Amygdala (tissue), 56 donors: ENCODE measurements at regions not wholly inside any gene's neighbourhood (a gene's known extent, or its start where the extent isn't known, plus 50 kb on each side); places are given as distances from the start of the nearest gene placed in this dataset.

Experiments
- DNase-seq, 56 donors: peaks; one replicate each; lab custom pipeline; 2025; lab: John Stamatoyannopoulos, UW

GRCh38 chr12:20967756-20968155, 157.3 kb downstream of the SLCO1B3 start:
- DNase-seq = no peak

- DNase-seq = no peak
Observed at GRCh38 chr12:20969766-20970165, 159.3 kb downstream of the SLCO1B3 start.

GRCh38 chr12:20985399-20985798, 145.6 kb upstream of the SLCO1B1 start:
- DNase-seq = no peak

- DNase-seq = no peak
Observed at GRCh38 chr12:21001778-21002177, 129.2 kb upstream of the SLCO1B1 start.

GRCh38 chr12:21025656-21026055, 105.3 kb upstream of the SLCO1B1 start:
- DNase-seq = no peak

GRCh38 chr12:21026302-21026701, 104.7 kb upstream of the SLCO1B1 start:
- no peak for DNase-seq

GRCh38 chr12:21054334-21054733, 76.7 kb upstream of the SLCO1B1 start:
- DNase-seq = peak in 12 of 56 donors; percentile 0 to 30 (median 9)

GRCh38 chr12:21065845-21066244, 65.1 kb upstream of the SLCO1B1 start:
- DNase-seq = no peak

- DNase-seq = no peak
Observed at GRCh38 chr12:21073129-21073528, 57.9 kb upstream of the SLCO1B1 start.

GRCh38 chr12:21073822-21074460, 57.1 kb upstream of the SLCO1B1 start:
- no peak for DNase-seq
